Neural progenitor cell (in vitro differentiated cells): ENCODE measurements at regions not wholly inside any gene's neighbourhood (a gene's known extent, or its start where the extent isn't known, plus 50 kb on each side); places are given as distances from the start of the nearest gene placed in this dataset.

ENCODE experiments used
- EZH2 ChIP-seq: fragments of 200-600 bp; sonication (generic); IDR thresholded peaks from 2 replicates; pipeline ENCODE4 v1.6.1; 2017; ENCODE audit warnings: antibody characterized with exemption, mild to moderate bottlenecking, moderate library complexity
- TF ChIP-seq, protein P1 (sequence below): fragments of 200-600 bp; sonication (generic); IDR thresholded peaks from 2 replicates; pipeline ENCODE4 v1.5.1; 2017; ENCODE audit warnings: antibody characterized with exemption, mild to moderate bottlenecking

DNA sequence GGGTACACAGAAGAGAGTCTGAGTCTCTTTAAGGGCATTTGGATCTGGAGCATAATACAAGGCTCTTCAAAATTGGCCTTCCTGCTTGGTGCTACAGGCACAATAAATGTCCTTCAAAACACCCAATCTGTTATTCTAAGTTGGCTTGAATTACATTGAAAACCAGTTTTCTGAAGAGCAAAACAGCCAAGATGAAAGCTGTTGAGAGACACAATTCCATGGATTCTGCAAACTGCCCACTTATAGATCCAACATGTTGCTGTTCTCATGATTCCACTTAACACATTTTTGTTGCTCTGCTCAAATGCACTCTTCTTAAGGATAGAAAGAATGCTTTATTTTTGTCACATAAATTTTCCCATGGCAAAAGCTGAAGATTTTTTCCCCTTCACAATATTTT, 525.9 kb upstream of the CDH8 start:
- TF ChIP-seq, protein P1, sequence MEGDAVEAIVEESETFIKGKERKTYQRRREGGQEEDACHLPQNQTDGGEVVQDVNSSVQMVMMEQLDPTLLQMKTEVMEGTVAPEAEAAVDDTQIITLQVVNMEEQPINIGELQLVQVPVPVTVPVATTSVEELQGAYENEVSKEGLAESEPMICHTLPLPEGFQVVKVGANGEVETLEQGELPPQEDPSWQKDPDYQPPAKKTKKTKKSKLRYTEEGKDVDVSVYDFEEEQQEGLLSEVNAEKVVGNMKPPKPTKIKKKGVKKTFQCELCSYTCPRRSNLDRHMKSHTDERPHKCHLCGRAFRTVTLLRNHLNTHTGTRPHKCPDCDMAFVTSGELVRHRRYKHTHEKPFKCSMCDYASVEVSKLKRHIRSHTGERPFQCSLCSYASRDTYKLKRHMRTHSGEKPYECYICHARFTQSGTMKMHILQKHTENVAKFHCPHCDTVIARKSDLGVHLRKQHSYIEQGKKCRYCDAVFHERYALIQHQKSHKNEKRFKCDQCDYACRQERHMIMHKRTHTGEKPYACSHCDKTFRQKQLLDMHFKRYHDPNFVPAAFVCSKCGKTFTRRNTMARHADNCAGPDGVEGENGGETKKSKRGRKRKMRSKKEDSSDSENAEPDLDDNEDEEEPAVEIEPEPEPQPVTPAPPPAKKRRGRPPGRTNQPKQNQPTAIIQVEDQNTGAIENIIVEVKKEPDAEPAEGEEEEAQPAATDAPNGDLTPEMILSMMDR: no peak
- TF ChIP-seq EZH2: no peak
